Common myeloid progenitor, CD34-positive (primary cell): ENCODE measurements at regions not wholly inside any gene's neighbourhood (a gene's known extent, or its start where the extent isn't known, plus 50 kb on each side); places are given as distances from the start of the nearest gene placed in this dataset.
"Not testable (repeated sequence)": the region's sequence is repeated elsewhere in the genome, so short reads cannot be mapped to it uniquely, and the experiment has no call there.

ENCODE experiments used
- CTCF ChIA-PET: fragments of 350-600 bp; sonication (Branson Sonifier 250); formaldehyde crosslinking; loops from one replicate; lab custom pipeline; 2021; ENCODE audit warnings: antibody characterized with exemption; lab: Charles Lee
- POLR2A ChIA-PET: fragments of 350-600 bp; sonication (Branson Sonifier 250); formaldehyde crosslinking; loops from one replicate; lab custom pipeline; 2021; ENCODE audit warnings: antibody characterized with exemption; lab: Charles Lee
- DNase-seq, 3 donors: peaks; one replicate each; pipeline versions ENCODE4 v3.0.0 to v3.0.0-alpha.2; 2013
- H3K27ac ChIP-seq, 2 experiments: 1 replicate in 1 of 2; 2 replicates in 1 of 2; pipeline ENCODE4 v1.7.0; 2013; ENCODE audit warnings: inconsistent platforms in 2 of 2, low read length in 2 of 2, mild to moderate bottlenecking in 2 of 2, low read depth in 1 of 2, moderate library complexity in 1 of 2; ENCODE audit not compliant: severe bottlenecking in 2 of 2, insufficient read depth in 1 of 2, poor library complexity in 1 of 2
- H3K27me3 ChIP-seq, 5 experiments: replicated peaks in 2 of 5; 1 replicate in 3 of 5; 2 replicates in 2 of 5; pipeline versions ENCODE4 v1.6.1 to v1.7.0; 2013; ENCODE audit warnings: low read length in 4 of 5, mild to moderate bottlenecking in 2 of 5, moderate library complexity in 2 of 5, inconsistent platforms in 1 of 5; ENCODE audit not compliant: insufficient read depth in 5 of 5, control insufficient read depth in 4 of 5
- H3K36me3 ChIP-seq, 4 experiments: 1 replicate in 2 of 4; 2 replicates in 2 of 4; pipeline versions ENCODE4 v1.6.1 to v1.7.0; 2013; ENCODE audit warnings: low read length in 3 of 4, control low read depth in 1 of 4, mild to moderate bottlenecking in 1 of 4; ENCODE audit not compliant: control insufficient read depth in 4 of 4, insufficient read depth in 4 of 4
- H3K4me1 ChIP-seq, 4 experiments: 1 replicate in 3 of 4; 2 replicates in 1 of 4; pipeline versions ENCODE4 v1.6.1 to v1.7.1; 2013; ENCODE audit warnings: low read length in 3 of 4, mild to moderate bottlenecking in 3 of 4, control low read depth in 1 of 4, inconsistent platforms in 1 of 4, moderate library complexity in 1 of 4; ENCODE audit not compliant: control insufficient read depth in 4 of 4, insufficient read depth in 4 of 4; ENCODE audit errors: control extremely low read depth in 1 of 4
- H3K4me3 ChIP-seq, 7 experiments: 1 replicate in 4 of 7; 2 replicates in 3 of 7; pipeline versions ENCODE4 v1.5.1 to v1.7.0; 2013; ENCODE audit warnings: mild to moderate bottlenecking in 7 of 7, low read length in 6 of 7, moderate library complexity in 6 of 7, inconsistent platforms in 2 of 7, low read depth in 2 of 7, control low read depth in 1 of 7; ENCODE audit not compliant: insufficient read depth in 4 of 7, control insufficient read depth in 1 of 7; ENCODE audit errors: extremely low read depth in 1 of 7
- H3K9me3 ChIP-seq, 5 experiments: 1 replicate in 4 of 5; 2 replicates in 1 of 5; pipeline versions ENCODE4 v1.6.1 to v1.7.1; 2013; ENCODE audit warnings: low read length in 4 of 5, mild to moderate bottlenecking in 2 of 5, inconsistent platforms in 1 of 5, low read depth in 1 of 5, moderate library complexity in 1 of 5; ENCODE audit not compliant: control insufficient read depth in 4 of 5, insufficient read depth in 2 of 5; ENCODE audit errors: control extremely low read depth in 1 of 5
- WGBS: methylation state at CpG from one replicate; pipeline ENCODE4 v1.1.5; 2013; ENCODE audit not compliant: insufficient coverage; 5-methylcytosine and 5-hydroxymethylcytosine counted together

DNA sequence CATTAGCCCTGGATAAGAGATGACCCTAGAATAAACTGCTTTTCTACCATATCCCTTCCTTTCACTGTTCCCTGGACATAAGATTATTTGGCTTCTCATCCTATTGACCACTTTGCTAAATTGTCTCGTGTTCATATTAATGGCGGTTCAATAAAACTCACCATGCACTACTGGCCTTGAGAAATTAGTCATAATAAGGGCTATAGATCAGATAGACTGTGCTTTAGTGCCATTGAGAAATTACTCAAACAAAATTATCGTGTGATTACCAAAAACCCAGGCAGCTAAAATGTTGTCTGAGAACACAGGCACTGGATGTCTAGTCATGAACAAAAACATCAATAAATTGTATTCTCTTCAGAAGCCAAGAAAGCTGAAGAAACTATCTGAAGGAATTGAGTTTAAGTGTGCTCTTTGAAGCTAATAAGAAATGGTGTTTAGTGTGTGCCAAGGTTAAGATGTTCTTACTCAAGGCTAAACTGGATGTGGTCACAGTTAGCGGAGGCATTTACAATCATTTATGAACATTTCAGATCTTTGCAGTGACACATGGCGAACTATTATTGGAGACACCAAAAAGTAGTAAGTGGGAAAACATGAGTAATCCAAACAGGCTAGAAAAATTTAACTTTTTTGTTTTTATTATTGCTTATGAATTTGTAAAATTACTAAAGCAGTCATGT is 460.4 kb upstream of the RORB start:
- Histone ChIP-seq H3K27me3 (no peaks in the 10 kb centered on the region), H3K27ac (no peak overlapping the region), H3K4me3 (no peak overlapping the region), H3K36me3 (no peaks in the 10 kb centered on the region), H3K9me3 (no peaks in the 10 kb centered on the region), H3K4me1 (no peaks in the 10 kb centered on the region)
- DNase-seq = no peak
- WGBS = 92% methylated on average over 2 of the region's 5 CpGs
- POLR2A ChIA-PET = no interaction called here
- CTCF ChIA-PET = no interaction called here

GRCh38 chr9:74037274-74037673 is 459.9 kb upstream of the RORB start:
- H3K4me3 ChIP-seq = no peak overlapping the region
- no peaks in the 10 kb centered on the region for H3K36me3 ChIP-seq
- no peak overlapping the region for H3K27ac ChIP-seq
- H3K9me3 ChIP-seq = no peaks in the 10 kb centered on the region
- WGBS = no CpG with 5 or more reads among the region's 1 CpG
- DNase-seq = no peak
- ChIA-PET POLR2A (no interaction called here), CTCF (no interaction called here)
- H3K4me1 ChIP-seq = no peaks in the 10 kb centered on the region
- H3K27me3 ChIP-seq = no peaks in the 10 kb centered on the region

GRCh38 chr9:74041588-74041987 is 455.5 kb upstream of the RORB start:
- no peaks in the 10 kb centered on the region for H3K36me3 ChIP-seq
- POLR2A ChIA-PET = no interaction called here
- H3K27me3 ChIP-seq = no peaks in the 10 kb centered on the region
- H3K4me1 ChIP-seq = no peaks in the 10 kb centered on the region
- CTCF ChIA-PET = no interaction called here
- DNase-seq = no peak
- no peak overlapping the region for H3K4me3 ChIP-seq
- no peaks in the 10 kb centered on the region for H3K9me3 ChIP-seq
- no peak overlapping the region for H3K27ac ChIP-seq

DNA sequence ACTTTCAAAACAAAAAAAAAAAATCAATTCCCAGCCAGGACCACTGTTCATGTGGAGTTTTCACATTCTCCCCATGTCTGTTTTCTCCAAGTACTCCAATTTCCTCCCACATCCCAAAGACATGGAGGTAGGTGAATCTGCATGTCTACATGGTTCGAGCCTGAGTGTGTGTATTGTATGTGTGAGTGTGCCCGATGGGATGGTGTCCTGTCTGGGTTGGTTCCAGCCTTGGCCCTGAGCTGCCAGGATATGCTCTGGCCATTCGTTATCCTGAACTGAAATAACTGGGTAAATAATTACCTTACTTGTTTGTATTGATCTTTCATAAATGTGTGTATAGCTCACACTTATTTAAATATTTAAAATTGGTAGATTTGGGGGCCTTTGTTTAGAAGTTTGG is 452.3 kb upstream of the RORB start:
- Histone ChIP-seq H3K4me1 (no peaks in the 10 kb centered on the region), H3K4me3 (no peak overlapping the region), H3K27ac (no peak overlapping the region), H3K27me3 (no peaks in the 10 kb centered on the region), H3K36me3 (no peaks in the 10 kb centered on the region), H3K9me3 (no peaks in the 10 kb centered on the region)
- POLR2A ChIA-PET = no interaction called here
- CTCF ChIA-PET = no interaction called here
- DNase-seq = no peak
- no CpG with 5 or more reads among the region's 3 CpGs for WGBS

- POLR2A ChIA-PET = no interaction called here
- Histone ChIP-seq H3K27me3 (no peaks in the 10 kb centered on the region), H3K27ac (no peak overlapping the region), H3K4me1 (no peaks in the 10 kb centered on the region), H3K4me3 (no peak overlapping the region), H3K36me3 (no peaks in the 10 kb centered on the region), H3K9me3 (peaks cover 0 to 4% (median 0%) of the 10 kb centered on the region in 5 experiments)
- 92% methylated on average over 2 of the region's 2 CpGs for WGBS
- CTCF ChIA-PET = no interaction called here
- no peak for DNase-seq
Observed at GRCh38 chr9:74056023-74056422, 441.1 kb upstream of the RORB start.

DNA sequence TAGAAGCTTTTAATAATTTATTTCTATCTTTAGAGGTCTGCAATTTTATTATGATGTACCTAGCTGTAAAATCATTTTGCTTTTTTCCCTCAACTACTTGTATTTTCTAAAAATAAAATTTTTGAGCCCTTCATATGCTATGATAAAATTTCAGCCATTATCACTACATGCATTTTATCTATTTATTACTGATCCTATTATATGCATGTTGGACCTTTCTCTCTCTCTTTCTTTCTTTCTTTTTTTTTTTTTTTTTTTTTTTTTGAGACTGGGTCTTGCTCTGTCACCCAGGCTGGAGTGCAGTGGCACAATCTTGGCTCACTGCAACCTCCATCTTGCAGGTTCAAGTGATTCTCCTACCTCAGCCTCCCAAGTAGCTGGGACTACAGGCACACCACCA is 440.1 kb upstream of the RORB start:
- H3K9me3 ChIP-seq, H3K4me3 ChIP-seq, POLR2A ChIA-PET, DNase-seq, H3K4me1 ChIP-seq, H3K27ac ChIP-seq, H3K36me3 ChIP-seq, H3K27me3 ChIP-seq: not testable (repeated sequence)
- CTCF ChIA-PET = interaction anchor here (0.9 kb wide), 1 partner anchor 11 kb away, joined by 3 read pairs; no protein-coding TSS in a partner anchor

DNA sequence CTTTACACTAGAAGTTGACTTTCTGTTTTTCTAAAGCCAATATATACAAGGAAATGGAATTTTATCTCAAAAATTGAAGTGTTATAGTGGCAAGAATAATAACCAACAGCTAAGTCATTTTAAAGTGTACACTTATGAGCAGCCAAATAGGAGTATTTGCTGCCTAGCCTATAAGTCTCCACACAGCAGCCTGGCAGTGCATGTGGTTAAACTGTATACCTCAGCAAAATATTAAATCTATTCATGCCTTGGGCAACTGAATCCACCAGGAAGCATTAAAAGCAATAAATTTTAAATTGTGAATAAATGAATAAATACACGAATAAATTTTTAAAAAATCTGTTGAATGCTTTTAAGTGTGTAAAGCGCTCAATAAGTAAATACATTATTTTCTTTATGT is 432.4 kb upstream of the RORB start:
- CTCF ChIA-PET = no interaction called here
- WGBS = no CpG with 5 or more reads among the region's 2 CpGs
- POLR2A ChIA-PET = no interaction called here
- Histone ChIP-seq H3K27me3 (no peaks in the 10 kb centered on the region), H3K9me3 (peaks cover 0 to 2% (median 0%) of the 10 kb centered on the region in 5 experiments), H3K36me3 (no peaks in the 10 kb centered on the region), H3K4me1 (no peaks in the 10 kb centered on the region), H3K27ac (no peak overlapping the region), H3K4me3 (no peak overlapping the region)
- no peak for DNase-seq
